Sigmoid colon (tissue), 6 donors: ENCODE measurements at regions not wholly inside any gene's neighbourhood (a gene's known extent, or its start where the extent isn't known, plus 50 kb on each side); places are given as distances from the start of the nearest gene placed in this dataset.
"Not testable (repeated sequence)": the region's sequence is repeated elsewhere in the genome, so short reads cannot be mapped to it uniquely, and the experiment has no call there.

ENCODE experiments used
- DNase-seq: peaks from one replicate; pipeline ENCODE4 v3.0.0-alpha.2; 2019
- H3K27ac ChIP-seq, 4 donors: fragments of 200-600 bp; sonication (generic); one replicate each; pipeline ENCODE4 v1.5.1; 2016 to 2019; ENCODE audit warnings: mild to moderate bottlenecking in 1 of 4
- H3K27me3 ChIP-seq, 3 donors: fragments of 200-600 bp; sonication (generic); one replicate each; pipeline ENCODE4 v1.5.1; 2019; ENCODE audit warnings: mild to moderate bottlenecking in 1 of 3
- H3K36me3 ChIP-seq, 4 donors: fragments of 200-600 bp; sonication (generic); one replicate each; pipeline ENCODE4 v1.5.1; 2016 to 2019
- H3K4me1 ChIP-seq, 4 donors: fragments of 200-600 bp; sonication (generic); one replicate each; pipeline ENCODE4 v1.5.1; 2017 to 2019
- H3K4me3 ChIP-seq, 4 donors: fragments of 200-600 bp; sonication (generic); one replicate each; pipeline ENCODE4 v1.5.1; 2017 to 2019; ENCODE audit warnings: mild to moderate bottlenecking in 2 of 4, moderate library complexity in 1 of 4
- H3K9me3 ChIP-seq, 4 donors: fragments of 200-600 bp in 3 of 4; sonication (generic) in 3 of 4; one replicate each; pipeline versions ENCODE4 v1.5.1 to v1.6.1; 2013 to 2019
- EP300 ChIP-seq, 4 donors: sonication (generic); formaldehyde crosslinking; IDR thresholded peaks; one replicate each; pipeline ENCODE4 v1.6.1; 2017; ENCODE audit warnings: antibody characterized with exemption in 4 of 4
- POLR2A ChIP-seq, 2 donors: fragments of 450-650 bp; IDR thresholded peaks; one replicate each; pipeline ENCODE4 v1.6.1; 2016; ENCODE audit warnings: antibody characterized with exemption in 2 of 2, mild to moderate bottlenecking in 2 of 2, moderate library complexity in 2 of 2
- POLR2AphosphoS5 ChIP-seq, 4 donors: sonication (generic); formaldehyde crosslinking; IDR thresholded peaks; one replicate each; pipeline ENCODE4 v1.6.1; 2017; ENCODE audit warnings: antibody characterized with exemption in 4 of 4
- WGBS, 2 donors: extraction: QIAGEN DNeasy Blood & Tissue Kit; methylation state at CpG; one replicate each; pipeline ENCODE4 v1.1.7; 2013; 5-methylcytosine and 5-hydroxymethylcytosine counted together
- intact Hi-C: fragments of 100-400 bp; cut with DNase I; formaldehyde crosslinking; loops from one replicate; pipeline ENCODE4 v1.15.1; 2023
- TF ChIP-seq, protein P1 (sequence below), 4 experiments: fragments of 450-650 bp in 3 of 4; fragments of 200-600 bp in 1 of 4; IDR thresholded peaks; one replicate each; pipeline ENCODE4 v1.5.1; 2016 to 2019; ENCODE audit warnings: antibody characterized with exemption in 4 of 4, mild to moderate bottlenecking in 3 of 4, moderate library complexity in 2 of 4
- donor health status: healthy with polysubstance abuse.
- donor health status: healthy.

GRCh38 chr5:167939686-167940085, 351.8 kb upstream of the WWC1 start:
- Histone ChIP-seq H3K36me3 (no peaks in the 10 kb centered on the region), H3K27ac (no peak overlapping the region), H3K4me3 (no peak overlapping the region), H3K4me1 (peaks cover 0 to 22% (median 10%) of the 10 kb centered on the region in 4 donors), H3K27me3 (no peaks in the 10 kb centered on the region), H3K9me3 (no peaks in the 10 kb centered on the region)
- intact Hi-C loops, result loop anchor here (10.0 kb wide), 1 partner anchor 155 kb away; no protein-coding TSS in a partner anchor
- TF ChIP-seq POLR2A (IDR thresholded peaks at IDR 0.05), result no peak
- TF ChIP-seq, protein P1, sequence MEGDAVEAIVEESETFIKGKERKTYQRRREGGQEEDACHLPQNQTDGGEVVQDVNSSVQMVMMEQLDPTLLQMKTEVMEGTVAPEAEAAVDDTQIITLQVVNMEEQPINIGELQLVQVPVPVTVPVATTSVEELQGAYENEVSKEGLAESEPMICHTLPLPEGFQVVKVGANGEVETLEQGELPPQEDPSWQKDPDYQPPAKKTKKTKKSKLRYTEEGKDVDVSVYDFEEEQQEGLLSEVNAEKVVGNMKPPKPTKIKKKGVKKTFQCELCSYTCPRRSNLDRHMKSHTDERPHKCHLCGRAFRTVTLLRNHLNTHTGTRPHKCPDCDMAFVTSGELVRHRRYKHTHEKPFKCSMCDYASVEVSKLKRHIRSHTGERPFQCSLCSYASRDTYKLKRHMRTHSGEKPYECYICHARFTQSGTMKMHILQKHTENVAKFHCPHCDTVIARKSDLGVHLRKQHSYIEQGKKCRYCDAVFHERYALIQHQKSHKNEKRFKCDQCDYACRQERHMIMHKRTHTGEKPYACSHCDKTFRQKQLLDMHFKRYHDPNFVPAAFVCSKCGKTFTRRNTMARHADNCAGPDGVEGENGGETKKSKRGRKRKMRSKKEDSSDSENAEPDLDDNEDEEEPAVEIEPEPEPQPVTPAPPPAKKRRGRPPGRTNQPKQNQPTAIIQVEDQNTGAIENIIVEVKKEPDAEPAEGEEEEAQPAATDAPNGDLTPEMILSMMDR (IDR thresholded peaks at IDR 0.05), result no peak
- no peak for TF ChIP-seq POLR2AphosphoS5 (IDR thresholded peaks at IDR 0.05)
- TF ChIP-seq EP300 (IDR thresholded peaks at IDR 0.05), result no peak
- DNase-seq, result no peak
- 83 to 89% methylated on average over 6 of the region's 6 CpGs for WGBS, 2 donors

DNA sequence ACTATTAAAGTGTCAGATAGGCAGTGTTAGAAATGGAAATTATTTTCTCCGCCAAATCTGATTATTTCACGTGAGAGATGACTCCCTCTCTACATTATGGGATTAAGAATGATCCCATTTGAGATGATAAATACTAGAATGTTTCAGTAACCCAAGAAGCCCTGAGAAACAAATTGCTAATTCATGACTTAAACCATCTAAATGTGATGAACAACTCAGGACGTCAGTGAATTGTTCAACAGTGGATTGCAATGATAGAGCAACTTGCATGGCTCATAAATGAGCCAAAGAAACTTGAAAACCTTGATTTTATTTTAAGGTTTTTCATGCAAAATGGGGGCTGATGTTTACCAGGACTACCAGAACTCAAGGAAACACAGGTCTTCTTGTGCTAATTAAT, 350.5 kb upstream of the WWC1 start:
- H3K27me3 ChIP-seq, result no peaks in the 10 kb centered on the region
- intact Hi-C loops, result no loop called here
- no peak for DNase-seq
- peaks cover 0 to 26% (median 20%) of the 10 kb centered on the region in 4 donors for H3K4me1 ChIP-seq
- no peak overlapping the region for H3K27ac ChIP-seq
- H3K9me3 ChIP-seq, result no peaks in the 10 kb centered on the region
- no peak overlapping the region for H3K4me3 ChIP-seq
- WGBS, 2 donors, result 79 to 84% methylated on average over 3 of the region's 3 CpGs
- H3K36me3 ChIP-seq, result no peaks in the 10 kb centered on the region
- TF ChIP-seq POLR2A (IDR thresholded peaks at IDR 0.05) (no peak), POLR2AphosphoS5 (IDR thresholded peaks at IDR 0.05) (no peak), EP300 (IDR thresholded peaks at IDR 0.05) (no peak)
- TF ChIP-seq, protein P1 (IDR thresholded peaks at IDR 0.05), result no peak

DNA sequence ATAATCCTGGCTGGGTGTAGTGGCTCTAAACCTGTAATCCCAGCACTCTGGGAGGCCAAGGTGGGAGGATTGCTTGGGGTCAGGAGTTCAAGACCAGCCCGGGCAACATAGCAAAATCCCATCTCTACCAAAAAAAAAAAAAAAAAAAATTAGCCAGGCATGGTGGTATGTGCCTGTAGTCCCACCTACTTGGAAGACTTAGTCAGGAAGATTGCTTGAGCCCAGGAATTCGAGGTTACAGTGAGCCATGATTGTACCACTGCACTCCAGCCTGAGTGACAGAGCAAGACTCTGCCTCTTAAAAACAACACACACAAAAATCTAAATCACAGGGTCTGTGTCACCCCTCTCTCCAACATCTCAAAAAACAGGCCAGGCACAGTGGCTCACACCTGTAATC, 349.9 kb upstream of the WWC1 start:
- peaks cover 0 to 33% (median 26%) of the 10 kb centered on the region in 4 donors for H3K4me1 ChIP-seq
- H3K27ac ChIP-seq, H3K4me3 ChIP-seq, H3K36me3 ChIP-seq, H3K9me3 ChIP-seq, intact Hi-C loops, DNase-seq, H3K27me3 ChIP-seq: not testable (repeated sequence)
- WGBS, 2 donors, result 60 to 75% methylated on average over 2 of the region's 2 CpGs

DNA sequence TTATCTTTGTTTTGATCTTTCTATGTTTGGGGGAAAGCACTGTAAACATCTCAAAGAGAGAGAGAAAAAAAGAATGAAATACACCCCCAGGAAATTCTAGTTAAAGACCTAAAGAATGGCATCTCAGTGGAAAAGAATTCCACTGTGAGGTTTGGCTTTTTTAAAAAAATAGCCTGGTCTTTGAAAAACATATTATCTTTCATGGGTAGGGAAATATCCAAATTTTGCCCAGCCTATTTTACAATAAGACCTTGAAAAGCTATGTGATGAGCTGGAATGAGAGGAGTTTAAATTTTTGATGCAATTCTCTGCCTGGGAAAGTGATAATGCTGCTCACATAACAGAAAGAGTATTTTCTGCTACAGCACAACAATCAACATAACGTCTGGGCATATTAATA, 348.1 kb upstream of the WWC1 start:
- H3K4me1 ChIP-seq, result peaks cover 0 to 40% (median 38%) of the 10 kb centered on the region in 4 donors
- H3K9me3 ChIP-seq, result no peaks in the 10 kb centered on the region
- intact Hi-C loops, result no loop called here
- no peak overlapping the region for H3K4me3 ChIP-seq
- DNase-seq, result no peak
- TF ChIP-seq, protein P1 (IDR thresholded peaks at IDR 0.05), result no peak
- TF ChIP-seq POLR2AphosphoS5 (IDR thresholded peaks at IDR 0.05) (no peak), EP300 (IDR thresholded peaks at IDR 0.05) (no peak), POLR2A (IDR thresholded peaks at IDR 0.05) (no peak)
- no peaks in the 10 kb centered on the region for H3K27me3 ChIP-seq
- H3K36me3 ChIP-seq, result no peaks in the 10 kb centered on the region
- 47 to 78% methylated on average over 1 of the region's 1 CpG for WGBS, 2 donors
- H3K27ac ChIP-seq, result peak overlapping the region in 3 of 4 donors; percentile 80 to 93 (median 84)

DNA sequence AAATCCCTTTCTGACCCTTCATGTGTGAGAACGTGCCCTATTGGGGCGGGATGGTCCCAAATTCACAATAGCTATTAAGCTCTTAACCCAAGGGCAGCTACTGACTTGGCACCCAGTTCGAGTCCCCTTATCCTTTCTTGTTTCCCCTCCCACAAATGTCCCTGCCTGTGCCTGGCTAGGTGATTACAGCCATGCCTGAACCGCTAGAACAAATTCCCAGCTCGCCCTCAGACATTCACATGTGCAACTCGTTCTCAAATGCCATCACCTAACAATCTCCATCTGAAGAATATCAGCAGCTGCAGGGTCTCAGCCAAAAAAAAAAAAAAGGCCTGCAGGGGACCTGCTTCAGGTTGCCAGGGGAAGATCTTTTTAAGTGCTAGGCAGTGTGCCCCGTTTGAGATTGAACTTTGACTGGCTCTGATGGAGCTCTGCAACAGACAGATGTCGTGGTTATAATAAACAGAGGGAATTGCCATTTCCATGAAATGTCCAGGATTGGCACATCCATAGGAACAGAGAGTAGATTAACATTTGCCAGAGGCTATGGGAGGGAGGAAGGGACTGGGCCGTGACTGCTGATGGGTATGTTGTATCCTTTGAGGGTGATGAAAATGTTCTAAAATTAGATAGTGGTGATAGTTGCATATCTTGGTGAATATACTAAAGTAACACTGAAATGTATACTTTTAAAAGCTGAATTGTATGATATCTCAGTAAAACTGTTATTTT, 347.2 kb upstream of the WWC1 start:
- no peaks in the 10 kb centered on the region for H3K36me3 ChIP-seq
- peaks cover 0 to 40% (median 38%) of the 10 kb centered on the region in 4 donors for H3K4me1 ChIP-seq
- intact Hi-C loops, result no loop called here
- no peaks in the 10 kb centered on the region for H3K9me3 ChIP-seq
- H3K4me3 ChIP-seq, result no peak overlapping the region
- TF ChIP-seq EP300 (IDR thresholded peaks at IDR 0.05) (no peak), POLR2AphosphoS5 (IDR thresholded peaks at IDR 0.05) (peak in 2 of 4 donors; percentile 3 to 10), POLR2A (IDR thresholded peaks at IDR 0.05) (no peak)
- TF ChIP-seq, protein P1 (IDR thresholded peaks at IDR 0.05), result no peak
- WGBS, 2 donors, result 56 to 80% methylated on average over 9 of the region's 9 CpGs
- no peak for DNase-seq
- H3K27me3 ChIP-seq, result no peaks in the 10 kb centered on the region
- peak overlapping the region in 3 of 4 donors; percentile 80 to 93 (median 84) for H3K27ac ChIP-seq
